Osteoblast (primary cell): ENCODE measurements at regions not wholly inside any gene's neighbourhood (a gene's known extent, or its start where the extent isn't known, plus 50 kb on each side); places are given as distances from the start of the nearest gene placed in this dataset.

Experiments used
- DNase-seq: peaks from one replicate; pipeline ENCODE4 v3.0.0; 2011; ENCODE audit warnings: low spot score, mixed read lengths; ENCODE audit not compliant: insufficient read length; ENCODE audit errors: missing footprints
- H2AFZ ChIP-seq: 2 replicates; pipeline ENCODE4 v1.6.0; 2011; ENCODE audit warnings: mild to moderate bottlenecking, low read length
- H3K27ac ChIP-seq: 2 replicates; pipeline ENCODE4 v1.5.1; 2011; ENCODE audit warnings: mild to moderate bottlenecking, low read depth, low read length, moderate library complexity
- H3K27me3 ChIP-seq: 2 replicates; pipeline ENCODE4 v1.6.0; 2012; ENCODE audit warnings: mild to moderate bottlenecking, control low read depth, inconsistent platforms, low read length, moderate library complexity; ENCODE audit not compliant: insufficient read depth
- H3K36me3 ChIP-seq: 2 replicates; pipeline ENCODE4 v1.5.1; 2011; ENCODE audit warnings: mild to moderate bottlenecking, low read length, control low read depth, moderate library complexity; ENCODE audit not compliant: insufficient read depth
- H3K4me1 ChIP-seq: 2 replicates; pipeline ENCODE4 v1.5.1; 2011; ENCODE audit warnings: mild to moderate bottlenecking, low read length, control low read depth, moderate library complexity; ENCODE audit not compliant: insufficient read depth
- H3K4me2 ChIP-seq: 2 replicates; pipeline ENCODE4 v1.6.0; 2011; ENCODE audit warnings: mild to moderate bottlenecking, low read length; ENCODE audit not compliant: insufficient read depth
- H3K4me3 ChIP-seq: fragments of 200-600 bp; sonication (generic); 3 replicates; pipeline ENCODE4 v1.5.1; 2012; ENCODE audit warnings: mild to moderate bottlenecking, low read length, inconsistent platforms; ENCODE audit not compliant: insufficient read depth
- H3K79me2 ChIP-seq: 2 replicates; pipeline ENCODE4 v1.6.0; 2012; ENCODE audit warnings: mild to moderate bottlenecking, low read length, control low read depth, inconsistent platforms; ENCODE audit not compliant: insufficient read depth
- H3K9me3 ChIP-seq: 2 replicates; pipeline ENCODE4 v1.5.1; 2011; ENCODE audit warnings: low read depth, low read length, control low read depth
- H4K20me1 ChIP-seq: 2 replicates; pipeline ENCODE4 v1.6.0; 2012; ENCODE audit warnings: mild to moderate bottlenecking, low read length, control low read depth; ENCODE audit not compliant: insufficient read depth
- TF ChIP-seq, protein P1 (sequence below): IDR thresholded peaks from 2 replicates; pipeline ENCODE4 v1.5.1; 2011; ENCODE audit warnings: mild to moderate bottlenecking, low read depth, low read length, moderate library complexity; ENCODE audit errors: extremely low read depth

DNA sequence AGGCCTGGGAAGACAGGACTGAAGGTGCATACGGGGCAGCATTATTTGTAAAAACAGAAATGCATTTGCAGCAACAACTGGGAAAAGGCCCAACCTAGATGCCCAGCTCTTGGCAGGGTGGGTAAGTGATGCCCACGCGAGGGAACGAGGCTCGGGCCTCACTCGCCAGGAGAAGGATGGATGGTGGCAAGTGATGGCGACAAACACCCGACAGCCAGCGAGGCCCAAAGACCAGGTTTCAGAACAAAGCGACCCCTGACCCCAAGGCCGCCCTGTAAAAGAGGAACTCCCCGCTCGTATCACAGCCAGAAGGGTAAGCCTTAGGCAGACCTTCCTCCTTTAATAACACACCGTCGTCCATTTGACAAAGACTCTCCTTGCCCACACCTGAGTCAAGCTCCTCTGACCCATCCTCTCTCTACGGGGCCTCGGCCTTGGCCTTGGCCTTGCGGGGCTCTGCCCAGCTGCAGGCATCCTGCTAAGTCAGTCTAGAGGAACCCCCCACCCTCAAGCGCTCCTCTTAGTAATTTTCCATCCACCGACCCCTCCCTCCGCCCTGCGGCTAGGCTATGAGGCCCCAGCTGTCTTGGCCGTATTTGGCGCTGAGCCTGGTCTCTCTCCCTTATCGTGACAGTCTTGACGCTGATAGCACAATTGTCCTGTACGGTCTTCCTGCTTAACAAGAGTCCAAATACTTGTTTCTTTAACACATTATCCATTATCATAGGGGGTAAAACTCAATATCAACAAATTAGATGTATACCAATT is 80.2 kb downstream of the NCOR2 start:
- no peak overlapping the region for H3K4me2 ChIP-seq
- no peaks in the 10 kb centered on the region for H3K27me3 ChIP-seq
- H4K20me1 ChIP-seq: peaks cover 58% of the 10 kb centered on the region
- H3K27ac ChIP-seq: no peak overlapping the region
- no peak for DNase-seq
- no peak overlapping the region for H2AFZ ChIP-seq
- peaks cover 48% of the 10 kb centered on the region for H3K79me2 ChIP-seq
- no peaks in the 10 kb centered on the region for H3K4me1 ChIP-seq
- H3K9me3 ChIP-seq: no peaks in the 10 kb centered on the region
- H3K36me3 ChIP-seq: peaks cover 11% of the 10 kb centered on the region
- TF ChIP-seq, protein P1, sequence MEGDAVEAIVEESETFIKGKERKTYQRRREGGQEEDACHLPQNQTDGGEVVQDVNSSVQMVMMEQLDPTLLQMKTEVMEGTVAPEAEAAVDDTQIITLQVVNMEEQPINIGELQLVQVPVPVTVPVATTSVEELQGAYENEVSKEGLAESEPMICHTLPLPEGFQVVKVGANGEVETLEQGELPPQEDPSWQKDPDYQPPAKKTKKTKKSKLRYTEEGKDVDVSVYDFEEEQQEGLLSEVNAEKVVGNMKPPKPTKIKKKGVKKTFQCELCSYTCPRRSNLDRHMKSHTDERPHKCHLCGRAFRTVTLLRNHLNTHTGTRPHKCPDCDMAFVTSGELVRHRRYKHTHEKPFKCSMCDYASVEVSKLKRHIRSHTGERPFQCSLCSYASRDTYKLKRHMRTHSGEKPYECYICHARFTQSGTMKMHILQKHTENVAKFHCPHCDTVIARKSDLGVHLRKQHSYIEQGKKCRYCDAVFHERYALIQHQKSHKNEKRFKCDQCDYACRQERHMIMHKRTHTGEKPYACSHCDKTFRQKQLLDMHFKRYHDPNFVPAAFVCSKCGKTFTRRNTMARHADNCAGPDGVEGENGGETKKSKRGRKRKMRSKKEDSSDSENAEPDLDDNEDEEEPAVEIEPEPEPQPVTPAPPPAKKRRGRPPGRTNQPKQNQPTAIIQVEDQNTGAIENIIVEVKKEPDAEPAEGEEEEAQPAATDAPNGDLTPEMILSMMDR: no peak
- H3K4me3 ChIP-seq: no peak overlapping the region

DNA sequence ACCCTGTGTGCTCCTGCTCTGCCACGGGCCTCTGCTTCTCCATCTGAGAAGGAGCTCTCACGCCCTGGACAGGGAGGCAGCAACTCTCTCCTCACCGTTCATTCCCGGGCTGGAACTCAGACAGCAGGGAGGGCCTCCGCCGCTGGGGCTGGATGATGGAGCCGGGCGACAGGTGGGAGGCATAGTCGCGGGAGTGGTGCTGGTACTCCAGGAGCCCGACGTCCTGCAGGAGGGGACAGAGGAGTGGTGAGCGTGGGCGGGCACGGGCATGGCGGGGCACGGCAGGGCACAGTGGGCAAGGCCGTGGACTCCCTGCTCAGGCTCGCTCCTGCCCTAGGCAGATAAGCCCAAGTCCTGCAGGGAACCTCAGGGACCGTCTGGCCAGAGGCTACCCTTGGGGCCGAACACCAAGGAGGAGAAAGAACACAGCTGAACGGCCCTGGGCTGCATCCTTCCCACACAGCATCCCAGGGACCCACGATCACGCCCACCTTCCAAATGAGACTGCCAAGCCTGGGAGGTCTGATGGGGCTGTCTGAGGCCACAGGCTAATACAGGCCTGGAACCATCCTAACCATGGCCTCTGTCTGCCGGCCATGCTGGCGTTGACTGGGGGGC is 81.0 kb downstream of the NCOR2 start:
- Histone ChIP-seq H3K27ac (no peak overlapping the region), H3K36me3 (peaks cover 11% of the 10 kb centered on the region), H4K20me1 (peaks cover 55% of the 10 kb centered on the region), H3K79me2 (peaks cover 40% of the 10 kb centered on the region), H3K9me3 (no peaks in the 10 kb centered on the region), H3K4me2 (no peak overlapping the region), H3K27me3 (no peaks in the 10 kb centered on the region), H3K4me1 (no peaks in the 10 kb centered on the region), H3K4me3 (no peak overlapping the region), H2AFZ (no peak overlapping the region)
- no peak for DNase-seq
- TF ChIP-seq, protein P1: no peak

DNA sequence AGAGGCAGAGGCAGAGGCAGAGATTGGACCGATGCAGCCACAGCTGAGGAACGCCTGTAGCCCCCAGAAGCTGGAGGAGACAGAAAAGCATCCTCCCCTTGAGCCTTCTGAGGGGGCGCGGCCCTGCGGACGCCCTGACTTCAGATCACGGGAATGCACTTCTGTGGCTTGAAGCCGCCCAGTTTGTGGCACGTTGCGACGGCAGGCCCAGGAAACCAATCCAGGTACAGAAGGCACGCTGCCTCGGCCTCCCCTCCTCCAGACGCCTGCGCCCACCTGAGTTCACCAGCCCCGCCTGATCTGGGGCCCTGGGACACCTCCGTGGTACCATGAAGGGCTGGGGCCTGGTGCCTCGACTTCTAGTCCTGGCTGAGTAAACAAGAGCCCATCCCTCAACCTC is 82.0 kb downstream of the NCOR2 start:
- TF ChIP-seq, protein P1: no peak
- Histone ChIP-seq H3K4me3 (no peak overlapping the region), H3K79me2 (peaks cover 30% of the 10 kb centered on the region), H3K27me3 (no peaks in the 10 kb centered on the region), H3K36me3 (peaks cover 6% of the 10 kb centered on the region), H4K20me1 (peaks cover 51% of the 10 kb centered on the region), H3K9me3 (no peaks in the 10 kb centered on the region), H3K4me1 (no peaks in the 10 kb centered on the region), H3K27ac (no peak overlapping the region), H2AFZ (no peak overlapping the region), H3K4me2 (no peak overlapping the region)
- DNase-seq: no peak

DNA sequence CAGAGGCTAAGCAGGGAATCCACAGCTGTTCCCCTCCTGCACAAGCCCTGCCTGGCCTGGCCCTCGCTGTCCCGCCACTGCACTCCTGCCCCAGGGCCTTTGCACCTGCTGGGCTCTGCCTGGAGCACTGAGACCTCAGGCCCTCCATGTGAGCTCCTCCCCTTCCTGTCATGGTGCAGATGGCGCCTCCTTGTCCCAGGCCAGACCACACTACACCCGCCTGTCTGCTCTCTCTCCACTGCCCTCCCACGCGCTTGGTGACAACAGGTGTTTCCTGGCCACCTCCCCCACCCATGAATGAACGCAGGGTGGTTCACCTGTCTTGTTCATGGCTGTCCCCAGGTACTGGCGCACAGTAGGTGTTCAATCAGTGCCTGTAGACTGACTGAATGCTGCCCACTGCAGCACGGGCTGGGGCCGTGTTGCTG is 82.9 kb downstream of the NCOR2 start:
- no peak overlapping the region for H3K4me2 ChIP-seq
- H3K36me3 ChIP-seq: peaks cover 6% of the 10 kb centered on the region
- H3K4me3 ChIP-seq: no peak overlapping the region
- no peaks in the 10 kb centered on the region for H3K4me1 ChIP-seq
- no peak overlapping the region for H3K27ac ChIP-seq
- peaks cover 54% of the 10 kb centered on the region for H4K20me1 ChIP-seq
- H3K79me2 ChIP-seq: peaks cover 31% of the 10 kb centered on the region
- no peaks in the 10 kb centered on the region for H3K9me3 ChIP-seq
- no peaks in the 10 kb centered on the region for H3K27me3 ChIP-seq
- H2AFZ ChIP-seq: no peak overlapping the region
- TF ChIP-seq, protein P1: no peak
- DNase-seq: no peak
